Fibroblast of skin of right quadriceps (primary cell): ENCODE measurements at regions not wholly inside any gene's neighbourhood (a gene's known extent, or its start where the extent isn't known, plus 50 kb on each side); places are given as distances from the start of the nearest gene placed in this dataset.
"Not testable (repeated sequence)": the region's sequence is repeated elsewhere in the genome, so short reads cannot be mapped to it uniquely, and the experiment has no call there.

Source experiments
- DNase-seq: peaks from one replicate; pipeline ENCODE4 v3.0.0-alpha.2; 2013

- no peak for DNase-seq
Observed at GRCh38 chr15:35282965-35283496, 197.9 kb upstream of the NANOGP8 start.

GRCh38 chr15:35281515-35281914 is 196.4 kb upstream of the NANOGP8 start:
- DNase-seq = peak; percentile 77

GRCh38 chr15:35279811-35280210 is 194.7 kb upstream of the NANOGP8 start:
- DNase-seq = peak; percentile 66

GRCh38 chr15:35271371-35272043 is 186.4 kb upstream of the NANOGP8 start:
- DNase-seq = no peak

GRCh38 chr15:35260941-35261340 is 175.8 kb upstream of the NANOGP8 start:
- peak; percentile 37 for DNase-seq

- not testable (repeated sequence) for DNase-seq
Observed at GRCh38 chr15:35260274-35260673, 175.2 kb upstream of the NANOGP8 start.

- DNase-seq = no peak
Observed at GRCh38 chr15:35256551-35256950, 171.5 kb upstream of the NANOGP8 start.

- DNase-seq = no peak
Observed at GRCh38 chr15:35256141-35256540, 171.0 kb upstream of the NANOGP8 start.

- DNase-seq = not testable (repeated sequence)
Observed at GRCh38 chr15:35254908-35255307, 169.8 kb upstream of the NANOGP8 start.

- no peak for DNase-seq
Observed at GRCh38 chr15:35254062-35254461, 169.0 kb upstream of the NANOGP8 start.

GRCh38 chr15:35252351-35252865 is 167.3 kb upstream of the NANOGP8 start:
- no peak for DNase-seq

- DNase-seq = no peak
Observed at GRCh38 chr15:35247150-35247549, 162.1 kb upstream of the NANOGP8 start.

GRCh38 chr15:35246451-35246850 is 161.4 kb upstream of the NANOGP8 start:
- DNase-seq = no peak

GRCh38 chr15:35245681-35246080 is 160.6 kb upstream of the NANOGP8 start:
- DNase-seq = not testable (repeated sequence)

- peak; percentile 8 for DNase-seq
Observed at GRCh38 chr15:35244227-35244626, 159.1 kb upstream of the NANOGP8 start.

- peak; percentile 12 for DNase-seq
Observed at GRCh38 chr15:35243758-35244157, 158.7 kb upstream of the NANOGP8 start.

GRCh38 chr15:35239693-35240092 is 154.6 kb upstream of the NANOGP8 start:
- DNase-seq = not testable (repeated sequence)

GRCh38 chr15:35238448-35238847 is 153.4 kb upstream of the NANOGP8 start:
- DNase-seq = not testable (repeated sequence)

- DNase-seq = no peak
Observed at GRCh38 chr15:35229085-35229484, 144.0 kb upstream of the NANOGP8 start.

- DNase-seq = no peak
Observed at GRCh38 chr15:35218215-35218614, 133.1 kb upstream of the NANOGP8 start.

GRCh38 chr15:35215093-35215492 is 130.0 kb upstream of the NANOGP8 start:
- DNase-seq = no peak

- no peak for DNase-seq
Observed at GRCh38 chr15:35211240-35211902, 126.3 kb upstream of the NANOGP8 start.

- DNase-seq = no peak
Observed at GRCh38 chr15:35210370-35210769, 125.3 kb upstream of the NANOGP8 start.

GRCh38 chr15:35209838-35210237 is 124.7 kb upstream of the NANOGP8 start:
- DNase-seq = no peak
